ENCODE measurements at regions not wholly inside any gene's neighbourhood (a gene's known extent, or its start where the extent isn't known, plus 50 kb on each side); places are given as distances from the start of the nearest gene placed in this dataset.

GRCh38 chr5:1948663-1949191 lies 66.0 kb upstream of the IRX4 start:
- Histone ChIP-seq H3K27ac (no peak overlapping the region), H3K27me3 (replicated peaks) (no peaks in the 10 kb centered on the region), H3K36me3 (replicated peaks) (no peaks in the 10 kb centered on the region), H3K4me3 (ENCODE audit: low read depth, low read length) (no peak overlapping the region)
- in situ Hi-C loops (cut with HindIII; ENCODE audit: low pct_ligation_motif_present, low sequenced_read_pairs) = no loop called here
- TF ChIP-seq, protein P1, sequence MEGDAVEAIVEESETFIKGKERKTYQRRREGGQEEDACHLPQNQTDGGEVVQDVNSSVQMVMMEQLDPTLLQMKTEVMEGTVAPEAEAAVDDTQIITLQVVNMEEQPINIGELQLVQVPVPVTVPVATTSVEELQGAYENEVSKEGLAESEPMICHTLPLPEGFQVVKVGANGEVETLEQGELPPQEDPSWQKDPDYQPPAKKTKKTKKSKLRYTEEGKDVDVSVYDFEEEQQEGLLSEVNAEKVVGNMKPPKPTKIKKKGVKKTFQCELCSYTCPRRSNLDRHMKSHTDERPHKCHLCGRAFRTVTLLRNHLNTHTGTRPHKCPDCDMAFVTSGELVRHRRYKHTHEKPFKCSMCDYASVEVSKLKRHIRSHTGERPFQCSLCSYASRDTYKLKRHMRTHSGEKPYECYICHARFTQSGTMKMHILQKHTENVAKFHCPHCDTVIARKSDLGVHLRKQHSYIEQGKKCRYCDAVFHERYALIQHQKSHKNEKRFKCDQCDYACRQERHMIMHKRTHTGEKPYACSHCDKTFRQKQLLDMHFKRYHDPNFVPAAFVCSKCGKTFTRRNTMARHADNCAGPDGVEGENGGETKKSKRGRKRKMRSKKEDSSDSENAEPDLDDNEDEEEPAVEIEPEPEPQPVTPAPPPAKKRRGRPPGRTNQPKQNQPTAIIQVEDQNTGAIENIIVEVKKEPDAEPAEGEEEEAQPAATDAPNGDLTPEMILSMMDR (IDR thresholded peaks at IDR 0.05; ENCODE audit: low read depth, low read length, missing control alignments) = no peak
- DNase-seq = no peak

GRCh38 chr5:1948111-1948510 lies 65.4 kb upstream of the IRX4 start:
- Histone ChIP-seq H3K27ac (no peak overlapping the region), H3K36me3 (replicated peaks) (no peaks in the 10 kb centered on the region), H3K27me3 (replicated peaks) (no peaks in the 10 kb centered on the region), H3K4me3 (ENCODE audit: low read depth, low read length) (no peak overlapping the region)
- in situ Hi-C loops (cut with HindIII; ENCODE audit: low pct_ligation_motif_present, low sequenced_read_pairs) = no loop called here
- DNase-seq = no peak
- TF ChIP-seq, protein P1 (IDR thresholded peaks at IDR 0.05; ENCODE audit: low read depth, low read length, missing control alignments) = no peak

DNA sequence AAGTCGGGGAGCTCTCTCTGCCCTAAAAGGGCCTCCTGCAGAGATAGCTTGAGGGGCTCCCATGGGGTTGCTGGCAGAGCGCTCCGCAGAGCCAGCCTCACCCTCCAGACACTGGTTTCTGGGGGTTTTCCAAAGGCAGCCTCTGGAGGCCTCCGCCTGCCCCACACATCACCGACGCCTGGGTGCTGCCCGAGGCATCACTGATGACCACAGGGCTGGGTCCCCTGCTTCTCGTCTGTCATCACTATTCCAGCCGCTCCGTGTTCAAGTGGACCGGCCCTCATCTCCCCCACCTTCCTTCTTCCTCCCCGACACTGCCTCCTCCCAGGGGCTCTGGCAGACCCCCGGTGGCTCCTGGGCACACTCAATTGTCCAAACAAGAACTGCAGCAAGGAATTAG lies 64.1 kb upstream of the IRX4 start:
- Histone ChIP-seq H3K27me3 (replicated peaks) (no peaks in the 10 kb centered on the region), H3K27ac (no peak overlapping the region), H3K36me3 (replicated peaks) (no peaks in the 10 kb centered on the region), H3K4me3 (ENCODE audit: low read depth, low read length) (no peak overlapping the region)
- no peak for DNase-seq
- in situ Hi-C loops (cut with HindIII; ENCODE audit: low pct_ligation_motif_present, low sequenced_read_pairs) = no loop called here
- TF ChIP-seq, protein P1 (IDR thresholded peaks at IDR 0.05; ENCODE audit: low read depth, low read length, missing control alignments) = no peak

DNA sequence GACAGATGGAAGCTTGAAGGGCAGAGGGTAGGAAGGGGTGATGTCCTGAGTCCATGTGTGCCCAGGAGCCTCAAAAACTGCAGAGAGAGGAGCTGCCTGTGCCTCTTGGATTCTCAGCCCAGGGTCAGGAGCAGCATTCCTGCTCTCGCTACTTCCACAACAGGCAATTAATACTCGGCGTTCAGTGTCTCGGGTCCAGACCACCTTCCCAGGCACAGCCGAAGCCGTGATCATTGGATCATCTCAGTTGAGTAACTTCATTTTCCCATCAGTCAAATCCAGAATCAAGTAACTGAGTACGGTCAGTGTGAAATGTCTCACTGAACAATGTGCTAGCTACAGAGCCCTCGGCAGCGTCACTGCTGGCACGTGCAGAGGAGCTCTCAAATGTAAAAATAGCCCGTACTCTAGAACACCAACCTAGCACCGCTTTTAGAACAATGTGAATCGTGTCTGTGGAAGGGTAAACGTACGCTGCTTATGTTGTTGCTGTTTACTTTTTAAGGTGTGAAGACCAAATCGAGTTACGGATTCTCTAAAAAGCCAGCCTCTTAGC lies 63.5 kb upstream of the IRX4 start:
- Histone ChIP-seq H3K27ac (no peak overlapping the region), H3K4me3 (ENCODE audit: low read depth, low read length) (no peak overlapping the region), H3K36me3 (replicated peaks) (no peaks in the 10 kb centered on the region), H3K27me3 (replicated peaks) (no peaks in the 10 kb centered on the region)
- no peak for DNase-seq
- in situ Hi-C loops (cut with HindIII; ENCODE audit: low pct_ligation_motif_present, low sequenced_read_pairs) = no loop called here
- TF ChIP-seq, protein P1 (IDR thresholded peaks at IDR 0.05; ENCODE audit: low read depth, low read length, missing control alignments) = no peak

DNA sequence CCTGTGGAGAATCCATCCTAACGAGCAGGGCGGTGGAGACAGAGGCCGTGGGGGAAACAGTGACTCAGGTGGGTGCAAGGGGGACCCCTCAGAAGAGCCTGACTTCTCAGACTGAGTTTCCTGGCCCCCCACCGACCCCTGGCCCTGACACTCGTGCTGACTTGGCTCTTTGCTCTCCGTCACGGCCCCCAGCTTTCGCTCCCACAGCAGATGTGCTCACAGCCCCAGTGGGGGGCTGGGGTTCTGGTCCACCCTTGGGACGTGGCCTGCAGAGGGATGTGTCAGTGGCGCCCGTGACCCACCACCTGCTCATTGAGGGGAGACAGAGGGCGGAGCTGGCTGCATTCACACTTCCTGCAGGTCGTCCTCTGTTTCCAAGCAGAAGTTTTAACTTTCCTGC lies 62.9 kb upstream of the IRX4 start:
- Histone ChIP-seq H3K27ac (no peak overlapping the region), H3K27me3 (replicated peaks) (no peaks in the 10 kb centered on the region), H3K36me3 (replicated peaks) (no peaks in the 10 kb centered on the region), H3K4me3 (ENCODE audit: low read depth, low read length) (no peak overlapping the region)
- no peak for DNase-seq
- in situ Hi-C loops (cut with HindIII; ENCODE audit: low pct_ligation_motif_present, low sequenced_read_pairs) = no loop called here
- TF ChIP-seq, protein P1 (IDR thresholded peaks at IDR 0.05; ENCODE audit: low read depth, low read length, missing control alignments) = no peak

- Histone ChIP-seq H3K4me3 (ENCODE audit: low read depth, low read length) (no peak overlapping the region), H3K36me3 (replicated peaks) (no peaks in the 10 kb centered on the region), H3K27ac (no peak overlapping the region), H3K27me3 (replicated peaks) (no peaks in the 10 kb centered on the region)
- TF ChIP-seq, protein P1 (IDR thresholded peaks at IDR 0.05; ENCODE audit: low read depth, low read length, missing control alignments) = no peak
- in situ Hi-C loops (cut with HindIII; ENCODE audit: low pct_ligation_motif_present, low sequenced_read_pairs) = no loop called here
- no peak for DNase-seq
These were observed 61.7 kb upstream of the IRX4 start for GRCh38 chr5:1944408-1944807.

Measured in brain microvascular endothelial cell (primary cell).